PFSK-1 (cell line): ENCODE measurements at regions not wholly inside any gene's neighbourhood (a gene's known extent, or its start where the extent isn't known, plus 50 kb on each side); places are given as distances from the start of the nearest gene placed in this dataset.

Experiments used
- POLR2AphosphoS5 ChIP-seq: IDR thresholded peaks from 2 replicates; pipeline ENCODE4 v1.6.1; 2012; ENCODE audit warnings: low read depth, mild to moderate bottlenecking, control low read depth, low read length, moderate library complexity
- SIN3A ChIP-seq: IDR thresholded peaks from 2 replicates; pipeline ENCODE4 v1.6.1; 2012; ENCODE audit warnings: mild to moderate bottlenecking, low read length, moderate library complexity, borderline replicate concordance; ENCODE audit not compliant: insufficient read depth

- no peak for TF ChIP-seq SIN3A
- TF ChIP-seq POLR2AphosphoS5, result no peak
These were observed 168.5 kb upstream of the ATP2B1 start for GRCh38 chr12:89877136-89877535.
